ENCODE measurements at regions not wholly inside any gene's neighbourhood (a gene's known extent, or its start where the extent isn't known, plus 50 kb on each side); places are given as distances from the start of the nearest gene placed in this dataset.

DNA sequence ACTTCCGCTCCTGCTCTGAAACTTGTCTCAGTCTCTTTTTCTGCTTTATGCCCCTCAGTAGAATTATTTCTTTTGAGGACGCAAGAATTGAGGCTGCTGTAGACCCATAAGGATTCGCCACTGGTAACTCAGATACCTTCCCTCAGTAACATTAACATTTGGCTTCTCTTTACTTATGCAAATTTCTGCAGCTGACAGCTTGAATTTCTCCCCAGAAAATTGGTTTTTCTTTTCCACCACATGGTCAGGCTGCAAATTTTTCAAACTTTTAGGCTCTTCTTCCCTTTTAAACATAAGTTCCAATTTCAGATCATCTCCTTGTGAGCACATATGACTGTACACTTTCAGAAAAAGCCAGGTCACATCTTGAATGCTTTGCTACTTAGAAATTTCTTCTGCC is 839.3 kb upstream of the GRIA3 start:
- TF ChIP-seq, protein P1, sequence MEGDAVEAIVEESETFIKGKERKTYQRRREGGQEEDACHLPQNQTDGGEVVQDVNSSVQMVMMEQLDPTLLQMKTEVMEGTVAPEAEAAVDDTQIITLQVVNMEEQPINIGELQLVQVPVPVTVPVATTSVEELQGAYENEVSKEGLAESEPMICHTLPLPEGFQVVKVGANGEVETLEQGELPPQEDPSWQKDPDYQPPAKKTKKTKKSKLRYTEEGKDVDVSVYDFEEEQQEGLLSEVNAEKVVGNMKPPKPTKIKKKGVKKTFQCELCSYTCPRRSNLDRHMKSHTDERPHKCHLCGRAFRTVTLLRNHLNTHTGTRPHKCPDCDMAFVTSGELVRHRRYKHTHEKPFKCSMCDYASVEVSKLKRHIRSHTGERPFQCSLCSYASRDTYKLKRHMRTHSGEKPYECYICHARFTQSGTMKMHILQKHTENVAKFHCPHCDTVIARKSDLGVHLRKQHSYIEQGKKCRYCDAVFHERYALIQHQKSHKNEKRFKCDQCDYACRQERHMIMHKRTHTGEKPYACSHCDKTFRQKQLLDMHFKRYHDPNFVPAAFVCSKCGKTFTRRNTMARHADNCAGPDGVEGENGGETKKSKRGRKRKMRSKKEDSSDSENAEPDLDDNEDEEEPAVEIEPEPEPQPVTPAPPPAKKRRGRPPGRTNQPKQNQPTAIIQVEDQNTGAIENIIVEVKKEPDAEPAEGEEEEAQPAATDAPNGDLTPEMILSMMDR (IDR thresholded peaks at IDR 0.05), result no peak
- TF ChIP-seq POLR2A (IDR thresholded peaks at IDR 0.05), result no peak
